HL-60 (cell line): ENCODE measurements at regions not wholly inside any gene's neighbourhood (a gene's known extent, or its start where the extent isn't known, plus 50 kb on each side); places are given as distances from the start of the nearest gene placed in this dataset.

ENCODE experiments used
- DNase-seq, 2 experiments: peaks; one replicate each; pipeline ENCODE4 v3.0.0-alpha.2; 2010 to 2020; ENCODE audit warnings: low read depth in 1 of 2, low spot score in 1 of 2
- H3K27ac ChIP-seq: fragments of 250-450 bp; sonication (Bioruptor Pico); replicated peaks from 2 replicates; pipeline ENCODE4 v1.5.1; 2020; ENCODE audit warnings: mild to moderate bottlenecking, moderate library complexity
- H3K27me3 ChIP-seq: fragments of 250-450 bp; sonication (Bioruptor Pico); 2 replicates; pipeline ENCODE4 v1.5.1; 2021; ENCODE audit warnings: mild to moderate bottlenecking, moderate library complexity; ENCODE audit not compliant: insufficient read depth, poor library complexity, severe bottlenecking
- H3K4me3 ChIP-seq: replicated peaks from 2 replicates; pipeline ENCODE4 v1.5.1; 2011; ENCODE audit warnings: mild to moderate bottlenecking, control low read depth, low read length; ENCODE audit not compliant: insufficient read depth
- CTCF ChIP-seq: IDR thresholded peaks from one replicate; pipeline ENCODE4 v1.5.1; 2011; ENCODE audit warnings: low read length, control low read depth, inconsistent platforms; ENCODE audit not compliant: insufficient read depth
- GABPA ChIP-seq: IDR thresholded peaks from 2 replicates; pipeline ENCODE4 v1.6.1; 2012; ENCODE audit warnings: low read depth
- POLR2AphosphoS5 ChIP-seq: IDR thresholded peaks from 2 replicates; pipeline ENCODE4 v1.6.1; 2012; ENCODE audit warnings: low read depth
- REST ChIP-seq: IDR thresholded peaks from 2 replicates; pipeline ENCODE4 v1.6.1; 2012; ENCODE audit warnings: low read depth; ENCODE audit not compliant: insufficient replicate concordance
- SPI1 ChIP-seq: IDR thresholded peaks from 2 replicates; pipeline ENCODE4 v1.6.1; 2012; ENCODE audit warnings: low read depth, mild to moderate bottlenecking, borderline replicate concordance

GRCh38 chr1:101377084-101377835, 140.4 kb downstream of the S1PR1 start:
- no peaks in the 10 kb centered on the region for H3K27me3 ChIP-seq
- H3K4me3 ChIP-seq, result no peak overlapping the region
- no peak overlapping the region for H3K27ac ChIP-seq
- TF ChIP-seq GABPA (no peak), SPI1 (peak; percentile 19; the same call in 1 of the 2 replicates), POLR2AphosphoS5 (no peak), CTCF (no peak), REST (no peak)
- no peak for DNase-seq

- no peaks in the 10 kb centered on the region for H3K27me3 ChIP-seq
- no peak for DNase-seq
These were observed 142.2 kb downstream of the S1PR1 start for GRCh38 chr1:101379037-101379436.

More at GRCh38 chr1:101379037-101379436, 142.2 kb downstream of the S1PR1 start:
- TF ChIP-seq GABPA, result no peak
- no peak for TF ChIP-seq POLR2AphosphoS5
- no peak for TF ChIP-seq CTCF
- TF ChIP-seq SPI1, result no peak
- no peak for TF ChIP-seq REST
- Histone ChIP-seq H3K4me3 (no peak overlapping the region), H3K27ac (no peak overlapping the region)
